Left lung (tissue), 4 donors: ENCODE measurements at regions not wholly inside any gene's neighbourhood (a gene's known extent, or its start where the extent isn't known, plus 50 kb on each side); places are given as distances from the start of the nearest gene placed in this dataset.

Source experiments
- ATAC-seq: fragments of 200-7000 bp; cut with Tn5 transposase; one replicate; pipeline ENCODE4 v1.9.1; 2020; ENCODE audit warnings: moderate library complexity
- DNase-seq, 4 donors: peaks; one replicate each; pipeline ENCODE4 v3.0.0-alpha.2; 2013 to 2020
- H3K27ac ChIP-seq, 2 donors: fragments of 200-600 bp; sonication (generic) in 1 of 2; one replicate each; pipeline versions ENCODE4 v1.5.0 to v1.8.0; 2020 to 2021
- H3K27me3 ChIP-seq, 2 donors: fragments of 200-600 bp; sonication (generic) in 1 of 2; one replicate each; pipeline versions ENCODE4 v1.5.0 to v1.8.0; 2020 to 2021
- H3K36me3 ChIP-seq, 2 donors: fragments of 200-600 bp; sonication (generic) in 1 of 2; one replicate each; pipeline versions ENCODE4 v1.5.0 to v1.8.0; 2020 to 2021
- H3K4me1 ChIP-seq, 2 donors: fragments of 200-600 bp; one replicate each; pipeline ENCODE4 v1.8.0; 2021
- H3K4me3 ChIP-seq, 2 donors: fragments of 200-600 bp; sonication (generic) in 1 of 2; one replicate each; pipeline versions ENCODE4 v1.5.0 to v1.8.0; 2020 to 2021; ENCODE audit warnings: mild to moderate bottlenecking in 1 of 2
- H3K9me3 ChIP-seq, 2 donors: fragments of 200-600 bp; sonication (generic) in 1 of 2; one replicate each; pipeline versions ENCODE4 v1.5.0 to v1.8.0; 2020 to 2021
- CTCF ChIP-seq, 2 donors: fragments of 200-600 bp; sonication (generic) in 1 of 2; IDR thresholded peaks; one replicate each; pipeline versions ENCODE4 v1.5.0 to v1.8.0; 2021; ENCODE audit warnings: antibody characterized with exemption in 2 of 2
- intact Hi-C, 2 donors: fragments of 100-400 bp; cut with DNase I; formaldehyde crosslinking; loops; one replicate each; pipeline versions ENCODE4 v1.11.2 to v1.14.2; 2022
- donor health status: DM: no; HTN: yes; CAD: no.
- donor health status: DM: no; HTN: no; CAD: no.

DNA sequence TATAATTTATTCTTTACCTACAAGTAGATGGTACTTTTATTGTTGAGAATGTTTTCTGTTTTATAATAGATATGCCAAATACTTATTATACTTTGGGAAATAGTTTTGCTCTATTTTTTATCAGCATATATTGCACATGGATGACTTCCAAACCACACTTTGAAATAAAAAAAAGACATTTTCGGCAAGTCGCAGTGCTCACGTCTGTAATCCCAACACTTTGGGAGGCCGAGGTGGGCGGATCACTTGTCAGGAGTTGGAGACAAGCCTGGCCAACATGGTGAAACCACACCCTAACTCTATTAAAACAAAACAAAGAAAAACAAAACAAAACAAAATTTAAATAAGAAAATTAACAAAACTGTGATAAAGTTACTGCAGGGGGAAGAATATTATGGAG, 983.9 kb upstream of the CNTN5 start:
- Histone ChIP-seq H3K36me3 (no peaks in the 10 kb centered on the region), H3K4me1 (no peaks in the 10 kb centered on the region), H3K9me3 (peaks cover 0 to 12% of the 10 kb centered on the region in 2 donors), H3K27me3 (no peaks in the 10 kb centered on the region), H3K27ac (no peak overlapping the region), H3K4me3 (no peak overlapping the region)
- intact Hi-C loops = no loop called here
- TF ChIP-seq CTCF (IDR thresholded peaks at IDR 0.05) = no peak
- DNase-seq (no peak), ATAC-seq (no peak)

- Histone ChIP-seq H3K9me3 (peaks cover 0 to 3% of the 10 kb centered on the region in 2 donors), H3K36me3 (no peaks in the 10 kb centered on the region), H3K27ac (no peak overlapping the region), H3K4me3 (no peak overlapping the region), H3K4me1 (no peaks in the 10 kb centered on the region), H3K27me3 (no peaks in the 10 kb centered on the region)
- ATAC-seq (no peak), DNase-seq (no peak)
- TF ChIP-seq CTCF (IDR thresholded peaks at IDR 0.05) = no peak
- intact Hi-C loops = no loop called here
These were observed 980.5 kb upstream of the CNTN5 start for GRCh38 chr11:98040061-98040808.

GRCh38 chr11:98047647-98048046, 973.1 kb upstream of the CNTN5 start:
- Histone ChIP-seq H3K27me3 (no peaks in the 10 kb centered on the region), H3K4me1 (no peaks in the 10 kb centered on the region), H3K36me3 (no peaks in the 10 kb centered on the region), H3K9me3 (peaks cover 0 to 3% of the 10 kb centered on the region in 2 donors), H3K4me3 (no peak overlapping the region), H3K27ac (no peak overlapping the region)
- no peak for TF ChIP-seq CTCF (IDR thresholded peaks at IDR 0.05)
- ATAC-seq (no peak), DNase-seq (no peak)
- intact Hi-C loops = no loop called here

DNA sequence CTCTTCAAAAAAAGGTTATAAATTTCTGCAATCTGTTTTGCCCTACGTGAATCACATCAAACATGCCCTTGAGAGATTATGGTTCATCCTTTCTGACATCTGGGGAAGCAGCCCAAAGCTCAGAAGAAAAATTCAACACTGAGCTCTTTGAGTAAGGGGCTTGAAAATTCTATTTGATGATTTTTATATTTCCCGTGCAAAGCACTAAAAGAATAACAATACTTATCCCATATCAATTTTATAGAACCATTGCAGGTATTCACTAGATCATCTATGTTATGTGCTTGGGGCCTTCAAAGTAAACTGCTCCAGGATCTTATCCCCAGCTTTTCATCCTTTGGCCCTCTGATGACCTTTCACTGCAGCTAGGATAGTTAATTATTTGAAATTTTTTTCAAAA, 966.9 kb upstream of the CNTN5 start:
- Histone ChIP-seq H3K36me3 (no peaks in the 10 kb centered on the region), H3K27me3 (no peaks in the 10 kb centered on the region), H3K4me3 (no peak overlapping the region), H3K27ac (no peak overlapping the region), H3K4me1 (no peaks in the 10 kb centered on the region), H3K9me3 (no peaks in the 10 kb centered on the region)
- TF ChIP-seq CTCF (IDR thresholded peaks at IDR 0.05) = no peak
- no peak for DNase-seq
- ATAC-seq = no peak
- intact Hi-C loops = no loop called here

DNA sequence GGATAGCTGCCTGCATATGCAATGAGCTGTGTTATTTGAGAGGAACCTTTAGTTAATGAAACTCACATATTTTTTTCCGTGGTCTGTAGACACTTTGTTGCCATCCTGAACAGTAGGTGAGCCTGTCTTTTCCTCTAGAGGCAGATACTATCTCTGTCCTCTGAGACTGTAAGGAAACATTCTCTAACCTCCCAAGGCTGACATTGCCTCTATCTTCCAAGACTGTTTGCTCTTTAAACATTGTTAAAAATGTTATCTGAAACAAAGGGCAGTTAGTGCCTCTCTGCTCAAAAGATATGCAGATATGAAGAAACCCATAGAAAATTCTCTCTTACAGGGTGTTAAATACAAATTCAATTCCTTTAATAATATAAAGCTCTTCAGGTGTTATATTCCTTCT, 963.8 kb upstream of the CNTN5 start:
- TF ChIP-seq CTCF (IDR thresholded peaks at IDR 0.05) = no peak
- DNase-seq (no peak), ATAC-seq (no peak)
- H3K27me3 ChIP-seq = no peaks in the 10 kb centered on the region
- H3K36me3 ChIP-seq = no peaks in the 10 kb centered on the region
- no peaks in the 10 kb centered on the region for H3K4me1 ChIP-seq
- H3K9me3 ChIP-seq = no peaks in the 10 kb centered on the region
- H3K27ac ChIP-seq = no peak overlapping the region
- H3K4me3 ChIP-seq = no peak overlapping the region
- intact Hi-C loops = no loop called here
